RWPE2 (cell line): ENCODE measurements at regions not wholly inside any gene's neighbourhood (a gene's known extent, or its start where the extent isn't known, plus 50 kb on each side); places are given as distances from the start of the nearest gene placed in this dataset.
A peak's percentile ranks its signal among the peaks of the same experiment; 100 is the strongest.

Experiments used
- ATAC-seq: fragments of 200-7000 bp; cut with Tn5 transposase; 3 replicates; pipeline ENCODE4 v1.9.1; 2021; ENCODE audit warnings: low read depth
- DNase-seq: peaks from one replicate; pipeline ENCODE4 v3.0.0-alpha.2; 2020; ENCODE audit warnings: low spot score
- H3K27ac ChIP-seq: fragments of 450-650 bp; 2 replicates; pipeline ENCODE4 v1.5.1; 2017; ENCODE audit warnings: mild to moderate bottlenecking; ENCODE audit not compliant: poor library complexity, severe bottlenecking
- H3K27me3 ChIP-seq: fragments of 250-450 bp; sonication (Bioruptor Pico); 2 replicates; pipeline ENCODE4 v1.5.1; 2021; ENCODE audit warnings: mild to moderate bottlenecking, moderate library complexity; ENCODE audit not compliant: insufficient read depth, poor library complexity, severe bottlenecking
- H3K36me3 ChIP-seq: fragments of 250-450 bp; sonication (Bioruptor Pico); 2 replicates; pipeline ENCODE4 v1.5.1; 2020; ENCODE audit warnings: low read depth, mild to moderate bottlenecking, moderate library complexity
- H3K4me1 ChIP-seq: fragments of 250-450 bp; sonication (Bioruptor Pico); 2 replicates; pipeline ENCODE4 v1.5.1; 2021; ENCODE audit warnings: mild to moderate bottlenecking, moderate library complexity; ENCODE audit not compliant: insufficient read depth, poor library complexity, severe bottlenecking
- H3K4me3 ChIP-seq: fragments of 250-450 bp; sonication (Bioruptor Pico); 2 replicates; pipeline ENCODE4 v1.5.1; 2021; ENCODE audit warnings: mild to moderate bottlenecking, moderate library complexity; ENCODE audit not compliant: severe bottlenecking
- H3K9me3 ChIP-seq: fragments of 250-450 bp; sonication (Bioruptor Pico); 2 replicates; pipeline ENCODE4 v1.5.1; 2021; ENCODE audit warnings: mild to moderate bottlenecking, moderate library complexity; ENCODE audit not compliant: severe bottlenecking
- CTCF ChIP-seq: fragments of 450-650 bp; IDR thresholded peaks from one replicate; pipeline ENCODE4 v1.5.1; 2017; ENCODE audit warnings: mild to moderate bottlenecking, moderate library complexity; ENCODE audit not compliant: poor library complexity, severe bottlenecking

DNA sequence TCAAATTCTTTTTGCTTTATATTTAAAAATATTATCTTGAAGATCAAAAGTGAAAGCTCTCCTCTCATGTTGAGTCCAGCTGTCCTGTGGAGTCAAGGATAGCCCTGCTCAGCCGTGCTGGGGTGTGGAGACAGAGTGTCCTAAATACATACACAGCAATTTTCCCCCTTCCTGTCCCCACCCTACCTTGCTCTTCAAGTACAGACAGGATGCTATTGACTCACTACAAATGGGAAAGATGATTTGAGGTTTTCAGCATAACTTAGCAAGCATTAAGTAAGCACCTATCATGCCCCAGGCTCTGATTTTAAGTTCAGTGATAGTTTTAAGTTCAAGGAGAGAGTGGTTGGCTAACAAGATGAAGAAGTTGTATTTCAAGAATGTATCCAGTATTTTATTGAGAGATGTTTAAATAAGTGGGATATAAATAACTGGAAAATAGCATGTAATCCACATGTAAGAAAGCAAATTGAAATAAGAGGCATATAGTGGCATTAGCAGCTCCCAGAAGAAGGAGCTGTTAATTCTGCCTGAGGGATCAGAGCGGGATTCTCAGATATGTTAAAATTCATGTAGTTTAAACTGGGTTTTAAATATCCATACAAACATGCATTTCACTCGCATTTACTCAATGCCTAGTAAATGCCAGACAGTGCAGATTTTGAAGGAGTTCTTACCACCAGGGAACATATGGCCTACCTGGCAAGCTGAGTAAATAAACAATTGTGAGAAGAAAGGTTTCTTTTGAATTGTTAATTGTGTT lies 183.5 kb upstream of the ANKFN1 start:
- Histone ChIP-seq H3K4me1 (peaks cover 6% of the 10 kb centered on the region), H3K36me3 (no peaks in the 10 kb centered on the region), H3K27ac (no peak overlapping the region), H3K9me3 (no peaks in the 10 kb centered on the region), H3K4me3 (no peak overlapping the region), H3K27me3 (no peaks in the 10 kb centered on the region)
- DNase-seq (no peak), ATAC-seq (peak; percentile 78)
- TF ChIP-seq CTCF, result no peak

GRCh38 chr17:55978578-55978977 lies 174.7 kb upstream of the ANKFN1 start:
- Histone ChIP-seq H3K27me3 (no peaks in the 10 kb centered on the region), H3K36me3 (no peaks in the 10 kb centered on the region), H3K4me3 (no peak overlapping the region), H3K9me3 (no peaks in the 10 kb centered on the region), H3K4me1 (no peaks in the 10 kb centered on the region), H3K27ac (no peak overlapping the region)
- DNase-seq (no peak), ATAC-seq (no peak)
- TF ChIP-seq CTCF, result no peak

DNA sequence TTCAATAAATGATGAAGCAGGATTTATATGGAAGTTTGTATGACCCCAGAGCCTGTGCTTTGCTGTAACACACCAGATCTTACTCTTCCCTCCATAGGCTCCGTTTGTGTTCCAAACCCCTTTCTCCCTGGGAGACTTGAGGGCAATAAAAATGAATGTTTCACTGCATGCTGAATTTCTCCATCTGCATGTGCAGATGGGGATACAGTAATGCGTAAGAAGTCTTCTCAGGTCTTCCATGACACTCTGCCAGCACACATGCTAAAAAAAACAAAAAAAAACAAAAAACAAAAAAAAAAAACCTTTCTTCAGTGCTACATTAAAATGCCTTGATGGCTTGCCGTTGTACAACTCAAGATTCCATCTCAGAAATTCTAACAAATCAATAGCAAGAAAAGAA lies 170.2 kb upstream of the ANKFN1 start:
- Histone ChIP-seq H3K4me1 (no peaks in the 10 kb centered on the region), H3K9me3 (no peaks in the 10 kb centered on the region), H3K27ac (no peak overlapping the region), H3K4me3 (no peak overlapping the region), H3K27me3 (peaks cover 5% of the 10 kb centered on the region), H3K36me3 (no peaks in the 10 kb centered on the region)
- ATAC-seq (no peak), DNase-seq (no peak)
- no peak for TF ChIP-seq CTCF

GRCh38 chr17:55986817-55987216 lies 166.5 kb upstream of the ANKFN1 start:
- ATAC-seq (no peak), DNase-seq (no peak)
- no peak for TF ChIP-seq CTCF
- no peak overlapping the region for H3K4me3 ChIP-seq
- H3K27me3 ChIP-seq, result peaks cover 5% of the 10 kb centered on the region
- H3K9me3 ChIP-seq, result no peaks in the 10 kb centered on the region
- no peaks in the 10 kb centered on the region for H3K36me3 ChIP-seq
- no peaks in the 10 kb centered on the region for H3K4me1 ChIP-seq
- H3K27ac ChIP-seq, result no peak overlapping the region

DNA sequence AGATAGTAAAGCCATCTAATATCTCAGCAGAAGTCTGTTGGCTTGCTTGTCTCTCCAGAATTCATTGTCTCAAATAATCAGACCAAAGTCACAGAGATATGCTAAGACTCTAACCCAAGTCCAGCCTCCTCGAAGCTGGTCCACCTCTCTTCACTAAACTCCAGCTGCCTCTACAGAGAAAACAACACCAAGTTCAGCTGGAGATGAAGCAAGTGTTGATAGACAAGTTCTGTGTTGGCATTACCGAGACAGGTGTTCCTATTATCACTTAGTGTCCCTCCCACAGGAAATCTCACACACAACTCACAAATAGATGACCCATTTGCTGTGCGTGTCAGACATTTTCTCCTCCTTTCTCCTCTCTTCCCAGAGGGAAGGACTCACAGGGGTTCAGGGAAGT lies 164.4 kb upstream of the ANKFN1 start:
- H3K4me1 ChIP-seq, result no peaks in the 10 kb centered on the region
- H3K27me3 ChIP-seq, result peaks cover 2% of the 10 kb centered on the region
- ATAC-seq, result no peak
- no peak for DNase-seq
- H3K27ac ChIP-seq, result no peak overlapping the region
- H3K9me3 ChIP-seq, result no peaks in the 10 kb centered on the region
- no peak for TF ChIP-seq CTCF
- H3K36me3 ChIP-seq, result no peaks in the 10 kb centered on the region
- no peak overlapping the region for H3K4me3 ChIP-seq
